Fibroblast of lung (primary cell): ENCODE measurements at regions not wholly inside any gene's neighbourhood (a gene's known extent, or its start where the extent isn't known, plus 50 kb on each side); places are given as distances from the start of the nearest gene placed in this dataset.

Source experiments
- DNase-seq, 2 donors: peaks; one replicate each; pipeline versions ENCODE4 v3.0.0 to v3.0.0-alpha.2; 2010; ENCODE audit warnings: low read depth in 2 of 2
- H2AFZ ChIP-seq: 2 replicates; pipeline ENCODE4 v1.5.1; 2012; ENCODE audit warnings: low read length, control low read depth, inconsistent platforms
- H3K27ac ChIP-seq: 2 replicates; pipeline ENCODE4 v1.5.1; 2011; ENCODE audit warnings: low read length, control low read depth; ENCODE audit not compliant: insufficient read depth
- H3K27me3 ChIP-seq: 2 replicates; pipeline ENCODE4 v1.5.1; 2011; ENCODE audit warnings: mild to moderate bottlenecking, low read length; ENCODE audit not compliant: control insufficient read depth, insufficient read depth
- H3K36me3 ChIP-seq: 2 replicates; pipeline ENCODE4 v1.5.1; 2011; ENCODE audit warnings: low read length; ENCODE audit not compliant: control insufficient read depth, insufficient read depth
- H3K4me1 ChIP-seq: 2 replicates; pipeline ENCODE4 v1.5.1; 2011; ENCODE audit warnings: low read length; ENCODE audit not compliant: control insufficient read depth, insufficient read depth; ENCODE audit errors: extremely low read depth
- H3K4me2 ChIP-seq: 2 replicates; pipeline ENCODE4 v1.5.1; 2011; ENCODE audit warnings: low read length, control low read depth; ENCODE audit not compliant: insufficient read depth; ENCODE audit errors: extremely low read depth
- H3K4me3 ChIP-seq, 4 experiments: fragments of 200-600 bp in 1 of 4; sonication (generic) in 1 of 4; replicated peaks in 1 of 4; 2 replicates each; pipeline ENCODE4 v1.5.1; 2011 to 2016; ENCODE audit warnings: low read length in 4 of 4, low read depth in 3 of 4, mild to moderate bottlenecking in 3 of 4, control low read depth in 2 of 4, inconsistent platforms in 1 of 4, mixed read lengths in 1 of 4; ENCODE audit not compliant: insufficient read depth in 1 of 4; ENCODE audit errors: control extremely low read depth in 1 of 4
- H3K79me2 ChIP-seq: 2 replicates; pipeline ENCODE4 v1.5.1; 2012; ENCODE audit warnings: mild to moderate bottlenecking, low read length, inconsistent platforms; ENCODE audit not compliant: control insufficient read depth, insufficient read depth
- H3K9ac ChIP-seq: 2 replicates; pipeline ENCODE4 v1.5.1; 2011; ENCODE audit warnings: mild to moderate bottlenecking, low read length, control low read depth; ENCODE audit not compliant: insufficient read depth
- H3K9me3 ChIP-seq: 2 replicates; pipeline ENCODE4 v1.5.1; 2012; ENCODE audit warnings: low read depth, low read length; ENCODE audit not compliant: control insufficient read depth, insufficient read depth
- H4K20me1 ChIP-seq: 2 replicates; pipeline ENCODE4 v1.5.1; 2011; ENCODE audit warnings: low read length; ENCODE audit not compliant: control insufficient read depth, insufficient read depth; ENCODE audit errors: extremely low read depth
- CTCF ChIP-seq, 2 donors: IDR thresholded peaks in 1 of 2; conservative IDR thresholded peaks in 1 of 2; 1 replicate in 1 of 2; 2 replicates in 1 of 2; pipeline ENCODE4 v1.5.1; 2011 to 2012; ENCODE audit warnings: low read length in 2 of 2, control low read depth in 1 of 2, inconsistent platforms in 1 of 2, low read depth in 1 of 2, mild to moderate bottlenecking in 1 of 2
- EZH2 ChIP-seq: IDR thresholded peaks from 2 replicates; pipeline ENCODE4 v1.5.1; 2012; ENCODE audit warnings: low read length, control low read depth, mild to moderate bottlenecking; ENCODE audit errors: missing control alignments

GRCh38 chr18:22723773-22724172 lies 209.4 kb upstream of the RBBP8 start:
- DNase-seq: no peak
- Histone ChIP-seq H3K27me3 (peaks cover 2% of the 10 kb centered on the region), H3K4me2 (no peak overlapping the region), H4K20me1 (no peaks in the 10 kb centered on the region), H3K79me2 (no peaks in the 10 kb centered on the region), H3K36me3 (no peaks in the 10 kb centered on the region), H3K9ac (no peak overlapping the region), H3K4me3 (no peak overlapping the region), H3K27ac (no peak overlapping the region), H3K4me1 (no peaks in the 10 kb centered on the region), H3K9me3 (no peaks in the 10 kb centered on the region), H2AFZ (no peak overlapping the region)
- no peak for TF ChIP-seq EZH2
- TF ChIP-seq CTCF (conservative IDR thresholded peaks at IDR 0.05 in 1 of 2, IDR thresholded peaks at IDR 0.05 in 1 of 2; ENCODE audit: low read depth in 1 of 2, low read length in 2 of 2): no peak

- Histone ChIP-seq H3K4me2 (no peak overlapping the region), H3K9ac (no peak overlapping the region), H3K4me3 (no peak overlapping the region), H3K27me3 (peaks cover 2% of the 10 kb centered on the region), H3K36me3 (no peaks in the 10 kb centered on the region), H3K4me1 (no peaks in the 10 kb centered on the region), H2AFZ (no peak overlapping the region), H4K20me1 (no peaks in the 10 kb centered on the region), H3K27ac (no peak overlapping the region), H3K9me3 (no peaks in the 10 kb centered on the region), H3K79me2 (no peaks in the 10 kb centered on the region)
- TF ChIP-seq CTCF (conservative IDR thresholded peaks at IDR 0.05 in 1 of 2, IDR thresholded peaks at IDR 0.05 in 1 of 2; ENCODE audit: low read depth in 1 of 2, low read length in 2 of 2) (no peak), EZH2 (no peak)
- DNase-seq: no peak
Observed at GRCh38 chr18:22726469-22726868, 206.7 kb upstream of the RBBP8 start.

- Histone ChIP-seq H4K20me1 (no peaks in the 10 kb centered on the region), H3K9ac (no peak overlapping the region), H3K27ac (no peak overlapping the region), H3K4me1 (no peaks in the 10 kb centered on the region), H3K4me3 (no peak overlapping the region), H3K79me2 (no peaks in the 10 kb centered on the region), H3K9me3 (no peaks in the 10 kb centered on the region), H3K36me3 (no peaks in the 10 kb centered on the region), H2AFZ (no peak overlapping the region), H3K27me3 (peaks cover 8% of the 10 kb centered on the region), H3K4me2 (no peak overlapping the region)
- no peak for DNase-seq
- TF ChIP-seq EZH2 (no peak), CTCF (conservative IDR thresholded peaks at IDR 0.05 in 1 of 2, IDR thresholded peaks at IDR 0.05 in 1 of 2; ENCODE audit: low read depth in 1 of 2, low read length in 2 of 2) (no peak)
Observed at GRCh38 chr18:22728016-22728415, 205.1 kb upstream of the RBBP8 start.
